Neuron (in vitro differentiated cells): ENCODE measurements at regions not wholly inside any gene's neighbourhood (a gene's known extent, or its start where the extent isn't known, plus 50 kb on each side); places are given as distances from the start of the nearest gene placed in this dataset.

Source experiments
- H2AFZ ChIP-seq: one replicate; pipeline ENCODE4 v1.6.1; 2013; ENCODE audit warnings: low read depth, mild to moderate bottlenecking, inconsistent platforms, low read length, moderate library complexity
- H3K27me3 ChIP-seq: one replicate; pipeline ENCODE4 v1.6.1; 2013; ENCODE audit warnings: low read length; ENCODE audit not compliant: insufficient read depth
- H3K36me3 ChIP-seq: one replicate; pipeline ENCODE4 v1.6.1; 2013; ENCODE audit warnings: low read length; ENCODE audit not compliant: insufficient read depth
- H3K4me1 ChIP-seq: one replicate; pipeline ENCODE4 v1.6.1; 2013; ENCODE audit warnings: low read length; ENCODE audit not compliant: insufficient read depth
- H3K4me3 ChIP-seq: 2 replicates; pipeline ENCODE4 v1.5.1; 2013; ENCODE audit warnings: mild to moderate bottlenecking, low read length, moderate library complexity
- H3K9me3 ChIP-seq: one replicate; pipeline ENCODE4 v1.6.1; 2013; ENCODE audit warnings: low read length

- Histone ChIP-seq H3K27me3 (no peaks in the 10 kb centered on the region), H3K4me1 (no peaks in the 10 kb centered on the region), H3K36me3 (no peaks in the 10 kb centered on the region), H3K4me3 (no peak overlapping the region), H3K9me3 (no peaks in the 10 kb centered on the region), H2AFZ (no peak overlapping the region)
These were observed 281.7 kb downstream of the HRH4 start for GRCh38 chr18:24741965-24742724.

DNA sequence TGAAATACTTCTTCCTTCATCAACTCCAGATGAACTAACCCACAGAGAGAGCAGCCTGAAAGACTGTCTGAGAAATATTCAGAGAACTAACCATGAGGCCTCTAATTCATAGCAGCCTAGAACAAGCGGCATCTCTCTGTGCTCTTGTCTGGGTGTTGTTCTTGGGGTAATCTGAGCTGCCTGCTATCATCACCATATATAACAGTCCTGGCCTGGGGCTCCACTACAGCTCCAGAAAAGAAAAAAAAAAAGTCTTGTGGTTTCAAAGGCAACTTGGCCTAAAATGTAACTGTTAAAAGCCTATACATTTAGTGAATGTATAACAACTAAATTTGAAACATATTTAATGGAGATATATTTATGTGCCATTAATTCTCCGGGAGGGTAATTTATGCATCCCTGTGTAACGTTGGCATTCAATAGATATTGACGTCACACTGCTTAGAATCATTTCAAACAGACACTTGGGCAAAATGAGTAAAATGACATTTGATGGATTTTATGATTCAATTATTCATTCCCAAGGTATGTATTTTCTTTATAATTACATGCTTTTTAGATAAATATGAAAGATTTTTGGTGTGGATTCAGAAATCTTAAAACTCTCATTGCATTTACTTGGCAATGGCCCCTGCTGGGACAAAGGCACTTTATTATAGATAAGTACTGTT, 294.3 kb downstream of the HRH4 start:
- Histone ChIP-seq H3K4me1 (peaks cover 18% of the 10 kb centered on the region), H2AFZ (no peak overlapping the region), H3K27me3 (no peaks in the 10 kb centered on the region), H3K36me3 (no peaks in the 10 kb centered on the region), H3K9me3 (no peaks in the 10 kb centered on the region), H3K4me3 (no peak overlapping the region)

- no peak overlapping the region for H3K4me3 ChIP-seq
- no peak overlapping the region for H2AFZ ChIP-seq
- no peaks in the 10 kb centered on the region for H3K27me3 ChIP-seq
- H3K9me3 ChIP-seq: no peaks in the 10 kb centered on the region
- H3K36me3 ChIP-seq: no peaks in the 10 kb centered on the region
- H3K4me1 ChIP-seq: peaks cover 18% of the 10 kb centered on the region
These were observed 295.9 kb downstream of the HRH4 start for GRCh38 chr18:24756385-24756784.

- no peak overlapping the region for H3K4me3 ChIP-seq
- H3K36me3 ChIP-seq: no peaks in the 10 kb centered on the region
- H3K27me3 ChIP-seq: no peaks in the 10 kb centered on the region
- peaks cover 18% of the 10 kb centered on the region for H3K4me1 ChIP-seq
- no peak overlapping the region for H2AFZ ChIP-seq
- no peaks in the 10 kb centered on the region for H3K9me3 ChIP-seq
These were observed 296.7 kb downstream of the HRH4 start for GRCh38 chr18:24757134-24757533.

GRCh38 chr18:24761765-24762164, 301.3 kb downstream of the HRH4 start:
- Histone ChIP-seq H3K4me3 (no peak overlapping the region), H2AFZ (no peak overlapping the region), H3K9me3 (no peaks in the 10 kb centered on the region), H3K4me1 (peaks cover 11% of the 10 kb centered on the region), H3K36me3 (no peaks in the 10 kb centered on the region), H3K27me3 (no peaks in the 10 kb centered on the region)

- H2AFZ ChIP-seq: no peak overlapping the region
- no peaks in the 10 kb centered on the region for H3K9me3 ChIP-seq
- H3K27me3 ChIP-seq: no peaks in the 10 kb centered on the region
- H3K4me3 ChIP-seq: no peak overlapping the region
- peaks cover 5% of the 10 kb centered on the region for H3K4me1 ChIP-seq
- no peaks in the 10 kb centered on the region for H3K36me3 ChIP-seq
These were observed 302.1 kb downstream of the HRH4 start for GRCh38 chr18:24762511-24762910.

GRCh38 chr18:24763765-24764513, 303.5 kb downstream of the HRH4 start:
- Histone ChIP-seq H3K36me3 (no peaks in the 10 kb centered on the region), H3K4me1 (no peaks in the 10 kb centered on the region), H2AFZ (no peak overlapping the region), H3K9me3 (no peaks in the 10 kb centered on the region), H3K27me3 (no peaks in the 10 kb centered on the region), H3K4me3 (no peak overlapping the region)

- no peak overlapping the region for H3K4me3 ChIP-seq
These were observed 304.3 kb downstream of the HRH4 start for GRCh38 chr18:24764766-24765165.

GRCh38 chr18:24766376-24766775, 305.9 kb downstream of the HRH4 start:
- no peaks in the 10 kb centered on the region for H3K4me1 ChIP-seq
- H3K9me3 ChIP-seq: no peaks in the 10 kb centered on the region
- H3K27me3 ChIP-seq: no peaks in the 10 kb centered on the region
- H3K4me3 ChIP-seq: no peak overlapping the region
- no peaks in the 10 kb centered on the region for H3K36me3 ChIP-seq
- H2AFZ ChIP-seq: no peak overlapping the region

More at GRCh38 chr18:24764766-24765165, 304.3 kb downstream of the HRH4 start:
- H3K27me3 ChIP-seq: no peaks in the 10 kb centered on the region
- H2AFZ ChIP-seq: no peak overlapping the region
- no peaks in the 10 kb centered on the region for H3K9me3 ChIP-seq
- no peaks in the 10 kb centered on the region for H3K4me1 ChIP-seq
- H3K36me3 ChIP-seq: no peaks in the 10 kb centered on the region

DNA sequence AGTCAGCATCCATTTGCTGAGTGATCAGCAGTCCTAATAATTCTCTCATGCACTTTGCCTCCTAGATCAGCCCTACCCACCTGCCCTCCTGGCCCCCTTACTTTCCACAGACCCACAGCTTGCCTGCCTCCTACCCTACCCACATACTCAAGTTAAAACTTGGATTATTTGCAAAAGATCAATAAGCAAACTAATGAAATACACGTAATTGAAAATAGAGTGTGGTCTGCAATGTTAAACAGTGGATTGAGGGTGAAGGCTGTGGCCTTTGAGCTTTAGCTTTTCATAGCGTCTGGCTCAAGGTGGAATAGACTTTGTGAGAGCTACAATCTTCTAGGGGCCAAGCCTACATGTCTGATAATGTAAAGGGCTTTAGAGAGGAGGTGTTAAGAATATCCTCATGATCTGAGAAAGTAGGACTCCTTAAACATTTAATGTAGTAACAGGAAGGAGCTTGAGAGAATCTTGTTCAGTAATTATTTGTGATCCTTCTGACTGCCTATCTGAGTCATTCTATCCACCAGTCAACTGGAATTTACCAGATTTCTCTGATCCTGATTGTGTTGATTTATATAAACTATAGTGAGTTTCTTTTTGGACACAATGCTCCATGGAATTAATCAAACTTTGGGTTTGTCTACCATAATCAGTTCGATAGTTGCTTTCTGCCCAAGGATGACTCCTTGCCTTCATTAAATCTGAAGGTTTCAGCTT, 310.0 kb downstream of the HRH4 start:
- Histone ChIP-seq H3K9me3 (no peaks in the 10 kb centered on the region), H3K36me3 (no peaks in the 10 kb centered on the region), H3K4me3 (no peak overlapping the region), H3K4me1 (no peaks in the 10 kb centered on the region), H2AFZ (no peak overlapping the region), H3K27me3 (no peaks in the 10 kb centered on the region)

DNA sequence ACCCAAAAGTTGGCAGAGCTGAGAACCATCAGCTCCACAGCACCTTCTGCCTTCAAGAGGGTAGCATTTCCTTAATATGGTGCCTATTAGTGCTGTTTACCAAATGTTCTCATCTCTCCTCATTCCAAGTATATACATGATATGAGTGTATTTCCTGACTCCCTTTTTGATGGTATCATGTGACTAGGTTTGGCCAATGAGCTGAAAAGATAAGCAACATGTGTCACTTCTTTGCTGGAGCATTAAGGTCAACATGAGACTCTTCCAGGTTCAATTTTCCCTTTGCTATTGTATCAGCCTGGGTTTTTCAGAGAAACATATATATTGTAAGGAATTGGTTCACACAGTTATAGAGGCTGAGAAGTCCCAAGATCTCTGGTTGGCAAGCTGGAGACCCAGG, 310.9 kb downstream of the HRH4 start:
- H3K27me3 ChIP-seq: no peaks in the 10 kb centered on the region
- no peak overlapping the region for H3K4me3 ChIP-seq
- no peak overlapping the region for H2AFZ ChIP-seq
- no peaks in the 10 kb centered on the region for H3K9me3 ChIP-seq
- H3K36me3 ChIP-seq: no peaks in the 10 kb centered on the region
- no peaks in the 10 kb centered on the region for H3K4me1 ChIP-seq

- no peaks in the 10 kb centered on the region for H3K9me3 ChIP-seq
- no peaks in the 10 kb centered on the region for H3K36me3 ChIP-seq
- H2AFZ ChIP-seq: no peak overlapping the region
- no peaks in the 10 kb centered on the region for H3K27me3 ChIP-seq
- H3K4me1 ChIP-seq: peaks cover 6% of the 10 kb centered on the region
- no peak overlapping the region for H3K4me3 ChIP-seq
These were observed 312.7 kb downstream of the HRH4 start for GRCh38 chr18:24773101-24773500.

- H3K27me3 ChIP-seq: peaks cover 2% of the 10 kb centered on the region
- no peak overlapping the region for H2AFZ ChIP-seq
- no peak overlapping the region for H3K4me3 ChIP-seq
- H3K36me3 ChIP-seq: no peaks in the 10 kb centered on the region
- H3K4me1 ChIP-seq: peaks cover 17% of the 10 kb centered on the region
- no peaks in the 10 kb centered on the region for H3K9me3 ChIP-seq
These were observed 315.6 kb downstream of the HRH4 start for GRCh38 chr18:24776019-24776418.
